Karpas-422 (cell line): ENCODE measurements at regions not wholly inside any gene's neighbourhood (a gene's known extent, or its start where the extent isn't known, plus 50 kb on each side); places are given as distances from the start of the nearest gene placed in this dataset.

ENCODE experiments used
- DNase-seq: peaks from one replicate; pipeline ENCODE4 v3.0.0-alpha.2; 2015
- H2AFZ ChIP-seq: fragments of 200-600 bp; sonication (generic); 2 replicates; pipeline ENCODE4 v1.6.1; 2014; ENCODE audit warnings: antibody characterized with exemption, low read length, mixed read lengths
- H3K27ac ChIP-seq: fragments of 200-600 bp; sonication (generic); 2 replicates; pipeline ENCODE4 v1.5.1; 2014; ENCODE audit warnings: mild to moderate bottlenecking, low read length, moderate library complexity
- H3K27me3 ChIP-seq: fragments of 200-600 bp; sonication (generic); 2 replicates; pipeline ENCODE4 v1.6.1; 2014; ENCODE audit warnings: low read length, mixed read lengths
- H3K36me3 ChIP-seq: fragments of 200-600 bp; sonication (generic); 2 replicates; pipeline ENCODE4 v1.6.1; 2014; ENCODE audit warnings: low read length, mixed read lengths; ENCODE audit not compliant: insufficient read depth
- H3K4me1 ChIP-seq: fragments of 200-600 bp; sonication (generic); 2 replicates; pipeline ENCODE4 v1.6.1; 2014; ENCODE audit warnings: mild to moderate bottlenecking, low read length, mixed read lengths
- H3K4me2 ChIP-seq: fragments of 200-600 bp; sonication (generic); 2 replicates; pipeline ENCODE4 v1.6.1; 2014; ENCODE audit warnings: low read length, low read depth, mild to moderate bottlenecking; ENCODE audit not compliant: poor library complexity, severe bottlenecking
- H3K4me3 ChIP-seq: fragments of 200-600 bp; sonication (generic); 2 replicates; pipeline ENCODE4 v1.5.1; 2014; ENCODE audit warnings: mild to moderate bottlenecking, antibody characterized with exemption, low read length, mixed read lengths
- H3K79me2 ChIP-seq: fragments of 200-600 bp; sonication (generic); 2 replicates; pipeline ENCODE4 v1.6.1; 2014; ENCODE audit warnings: mild to moderate bottlenecking, low read length, mixed read lengths
- H3K9ac ChIP-seq: fragments of 200-600 bp; sonication (generic); 2 replicates; pipeline ENCODE4 v1.6.0; 2014; ENCODE audit warnings: low read length
- H3K9me2 ChIP-seq: fragments of 200-600 bp; sonication (generic), shearing (Covaris generic); replicated peaks from 2 replicates; pipeline ENCODE4 v1.6.0; 2014; ENCODE audit warnings: mild to moderate bottlenecking, low read length, moderate library complexity; ENCODE audit not compliant: insufficient read depth
- H3K9me3 ChIP-seq: fragments of 300-700, 200-600 bp; sonication (generic); 2 replicates; pipeline ENCODE4 v1.6.1; 2014; ENCODE audit warnings: low read length, mixed read lengths
- H4K20me1 ChIP-seq: fragments of 200-600 bp; sonication (generic); 2 replicates; pipeline ENCODE4 v1.6.1; 2014; ENCODE audit warnings: mild to moderate bottlenecking, antibody characterized with exemption, low read length, low read depth; ENCODE audit not compliant: insufficient read depth

GRCh38 chrX:110426155-110426504, 67.5 kb downstream of the RTL9 start:
- no peaks in the 10 kb centered on the region for H4K20me1 ChIP-seq
- H3K9me2 ChIP-seq = no peaks in the 10 kb centered on the region
- no peaks in the 10 kb centered on the region for H3K27me3 ChIP-seq
- no peak overlapping the region for H3K9ac ChIP-seq
- DNase-seq = no peak
- H3K36me3 ChIP-seq = no peaks in the 10 kb centered on the region
- no peak overlapping the region for H3K4me2 ChIP-seq
- no peak overlapping the region for H3K27ac ChIP-seq
- no peaks in the 10 kb centered on the region for H3K9me3 ChIP-seq
- H3K4me1 ChIP-seq = no peaks in the 10 kb centered on the region
- no peaks in the 10 kb centered on the region for H3K79me2 ChIP-seq
- H3K4me3 ChIP-seq = no peak overlapping the region
- no peak overlapping the region for H2AFZ ChIP-seq

GRCh38 chrX:110427076-110427475, 68.4 kb downstream of the RTL9 start:
- H3K9me2 ChIP-seq = no peaks in the 10 kb centered on the region
- H4K20me1 ChIP-seq = no peaks in the 10 kb centered on the region
- no peaks in the 10 kb centered on the region for H3K79me2 ChIP-seq

GRCh38 chrX:110428144-110428543, 69.5 kb downstream of the RTL9 start:
- no peaks in the 10 kb centered on the region for H4K20me1 ChIP-seq
- H3K4me2 ChIP-seq = no peak overlapping the region

More at GRCh38 chrX:110427076-110427475, 68.4 kb downstream of the RTL9 start:
- no peaks in the 10 kb centered on the region for H3K27me3 ChIP-seq
- no peaks in the 10 kb centered on the region for H3K4me1 ChIP-seq
- no peak overlapping the region for H2AFZ ChIP-seq
- no peak for DNase-seq
- no peaks in the 10 kb centered on the region for H3K9me3 ChIP-seq
- H3K36me3 ChIP-seq = no peaks in the 10 kb centered on the region
- H3K27ac ChIP-seq = no peak overlapping the region
- no peak overlapping the region for H3K4me3 ChIP-seq
- no peak overlapping the region for H3K9ac ChIP-seq
- H3K4me2 ChIP-seq = no peak overlapping the region

GRCh38 chrX:110430293-110431076, 71.8 kb downstream of the RTL9 start:
- H2AFZ ChIP-seq = no peak overlapping the region
- no peak for DNase-seq
- H3K4me3 ChIP-seq = no peak overlapping the region
- H3K36me3 ChIP-seq = no peaks in the 10 kb centered on the region
- no peak overlapping the region for H3K9ac ChIP-seq
- no peaks in the 10 kb centered on the region for H3K9me3 ChIP-seq
- no peak overlapping the region for H3K27ac ChIP-seq
- H3K4me2 ChIP-seq = no peak overlapping the region
- no peaks in the 10 kb centered on the region for H3K4me1 ChIP-seq
- no peaks in the 10 kb centered on the region for H3K79me2 ChIP-seq
- H3K9me2 ChIP-seq = no peaks in the 10 kb centered on the region
- no peaks in the 10 kb centered on the region for H3K27me3 ChIP-seq
- no peaks in the 10 kb centered on the region for H4K20me1 ChIP-seq

More at GRCh38 chrX:110428144-110428543, 69.5 kb downstream of the RTL9 start:
- Histone ChIP-seq H3K9me2 (no peaks in the 10 kb centered on the region), H3K4me1 (no peaks in the 10 kb centered on the region), H3K27me3 (no peaks in the 10 kb centered on the region), H3K4me3 (no peak overlapping the region), H3K9ac (no peak overlapping the region), H3K79me2 (no peaks in the 10 kb centered on the region), H3K9me3 (no peaks in the 10 kb centered on the region), H3K36me3 (no peaks in the 10 kb centered on the region), H3K27ac (no peak overlapping the region), H2AFZ (no peak overlapping the region)
- DNase-seq = no peak

- no peaks in the 10 kb centered on the region for H3K9me2 ChIP-seq
- no peaks in the 10 kb centered on the region for H3K79me2 ChIP-seq
- no peaks in the 10 kb centered on the region for H4K20me1 ChIP-seq
- H3K4me2 ChIP-seq = no peak overlapping the region
- no peak for DNase-seq
- no peaks in the 10 kb centered on the region for H3K36me3 ChIP-seq
- no peak overlapping the region for H2AFZ ChIP-seq
- no peak overlapping the region for H3K9ac ChIP-seq
- no peak overlapping the region for H3K27ac ChIP-seq
- no peak overlapping the region for H3K4me3 ChIP-seq
- H3K9me3 ChIP-seq = no peaks in the 10 kb centered on the region
- H3K27me3 ChIP-seq = no peaks in the 10 kb centered on the region
- no peaks in the 10 kb centered on the region for H3K4me1 ChIP-seq
Observed at GRCh38 chrX:110432091-110432905, 73.7 kb downstream of the RTL9 start.

- no peaks in the 10 kb centered on the region for H4K20me1 ChIP-seq
- no peak overlapping the region for H3K9ac ChIP-seq
- DNase-seq = no peak
Observed at GRCh38 chrX:110432906-110433215, 74.2 kb downstream of the RTL9 start.

GRCh38 chrX:110435196-110435595, 76.5 kb downstream of the RTL9 start:
- Histone ChIP-seq H4K20me1 (no peaks in the 10 kb centered on the region), H3K4me1 (no peaks in the 10 kb centered on the region), H3K27me3 (no peaks in the 10 kb centered on the region), H3K79me2 (no peaks in the 10 kb centered on the region), H3K4me3 (no peak overlapping the region), H3K9me3 (no peaks in the 10 kb centered on the region), H2AFZ (no peak overlapping the region), H3K36me3 (no peaks in the 10 kb centered on the region), H3K27ac (no peak overlapping the region), H3K4me2 (no peak overlapping the region), H3K9ac (no peak overlapping the region), H3K9me2 (no peaks in the 10 kb centered on the region)
- DNase-seq = no peak

More at GRCh38 chrX:110432906-110433215, 74.2 kb downstream of the RTL9 start:
- H2AFZ ChIP-seq = no peak overlapping the region
- no peak overlapping the region for H3K4me2 ChIP-seq
- no peaks in the 10 kb centered on the region for H3K4me1 ChIP-seq
- H3K27ac ChIP-seq = no peak overlapping the region
- H3K27me3 ChIP-seq = no peaks in the 10 kb centered on the region
- H3K36me3 ChIP-seq = no peaks in the 10 kb centered on the region
- H3K9me2 ChIP-seq = no peaks in the 10 kb centered on the region
- no peaks in the 10 kb centered on the region for H3K9me3 ChIP-seq
- no peaks in the 10 kb centered on the region for H3K79me2 ChIP-seq
- H3K4me3 ChIP-seq = no peak overlapping the region

GRCh38 chrX:110436523-110436922, 77.9 kb downstream of the RTL9 start:
- Histone ChIP-seq H4K20me1 (no peaks in the 10 kb centered on the region), H3K36me3 (no peaks in the 10 kb centered on the region), H3K27me3 (no peaks in the 10 kb centered on the region), H3K79me2 (no peaks in the 10 kb centered on the region), H3K27ac (no peak overlapping the region), H3K9me2 (no peaks in the 10 kb centered on the region), H2AFZ (no peak overlapping the region), H3K9me3 (no peaks in the 10 kb centered on the region), H3K4me1 (no peaks in the 10 kb centered on the region), H3K4me2 (no peak overlapping the region), H3K4me3 (no peak overlapping the region), H3K9ac (no peak overlapping the region)
- no peak for DNase-seq
